Urinary bladder (tissue), 3 donors: ENCODE measurements at regions not wholly inside any gene's neighbourhood (a gene's known extent, or its start where the extent isn't known, plus 50 kb on each side); places are given as distances from the start of the nearest gene placed in this dataset.

Source experiments
- DNase-seq: peaks from one replicate; pipeline ENCODE4 v3.0.0-alpha.2; 2015; ENCODE audit errors: extremely low spot score
- H3K27ac ChIP-seq: one replicate; pipeline ENCODE4 v1.5.1; 2013; ENCODE audit warnings: low read depth, mild to moderate bottlenecking, moderate library complexity
- H3K36me3 ChIP-seq: one replicate; pipeline ENCODE4 v1.6.1; 2013; ENCODE audit warnings: mild to moderate bottlenecking, moderate library complexity; ENCODE audit not compliant: insufficient read depth
- H3K4me1 ChIP-seq: one replicate; pipeline ENCODE4 v1.6.1; 2013; ENCODE audit warnings: mild to moderate bottlenecking, moderate library complexity; ENCODE audit not compliant: insufficient read depth
- H3K4me3 ChIP-seq: one replicate; pipeline ENCODE4 v1.5.1; 2013; ENCODE audit warnings: low read depth, low read length
- WGBS: extraction: QIAGEN DNeasy Blood & Tissue Kit; methylation state at CpG from one replicate; pipeline ENCODE4 v1.1.7; 2013; 5-methylcytosine and 5-hydroxymethylcytosine counted together
- donor health status: healthy with polysubstance abuse.
- donor health status: healthy.

GRCh38 chr5:141783947-141784296 lies 94.3 kb downstream of the PCDH1 start:
- H3K36me3 ChIP-seq, result no peaks in the 10 kb centered on the region
- no peak overlapping the region for H3K4me3 ChIP-seq
- DNase-seq, result no peak
- 66% methylated on average over 4 of the region's 4 CpGs for WGBS
- no peaks in the 10 kb centered on the region for H3K4me1 ChIP-seq
- no peak overlapping the region for H3K27ac ChIP-seq

GRCh38 chr5:141783005-141783946 lies 94.9 kb downstream of the PCDH1 start:
- no peaks in the 10 kb centered on the region for H3K36me3 ChIP-seq
- no peak overlapping the region for H3K27ac ChIP-seq
- H3K4me3 ChIP-seq, result no peak overlapping the region
- WGBS, result 63% methylated on average over 17 of the region's 17 CpGs
- DNase-seq, result no peak
- no peaks in the 10 kb centered on the region for H3K4me1 ChIP-seq

GRCh38 chr5:141781910-141782309 lies 96.3 kb downstream of the PCDH1 start:
- H3K4me1 ChIP-seq, result no peaks in the 10 kb centered on the region
- H3K4me3 ChIP-seq, result no peak overlapping the region
- H3K27ac ChIP-seq, result no peak overlapping the region
- no peaks in the 10 kb centered on the region for H3K36me3 ChIP-seq
- no peak for DNase-seq
- 80% methylated on average over 2 of the region's 2 CpGs for WGBS

GRCh38 chr5:141780952-141781781 lies 97.0 kb downstream of the PCDH1 start:
- no peak for DNase-seq
- H3K36me3 ChIP-seq, result no peaks in the 10 kb centered on the region
- no peak overlapping the region for H3K4me3 ChIP-seq
- H3K4me1 ChIP-seq, result no peaks in the 10 kb centered on the region
- WGBS, result 67% methylated on average over 13 of the region's 13 CpGs
- no peak overlapping the region for H3K27ac ChIP-seq

- Histone ChIP-seq H3K27ac (no peak overlapping the region), H3K4me3 (no peak overlapping the region)
- WGBS, result 52% methylated on average over 10 of the region's 10 CpGs
Observed at GRCh38 chr5:141780240-141780951, 97.8 kb downstream of the PCDH1 start.

GRCh38 chr5:141779503-141779973 lies 97.5 kb upstream of the ARAP3 start:
- 27% methylated on average over 5 of the region's 5 CpGs for WGBS
- no peak for DNase-seq
- no peaks in the 10 kb centered on the region for H3K4me1 ChIP-seq
- no peak overlapping the region for H3K27ac ChIP-seq
- H3K4me3 ChIP-seq, result no peak overlapping the region
- H3K36me3 ChIP-seq, result no peaks in the 10 kb centered on the region

More at GRCh38 chr5:141780240-141780951, 97.8 kb downstream of the PCDH1 start:
- H3K4me1 ChIP-seq, result no peaks in the 10 kb centered on the region
- no peak for DNase-seq
- H3K36me3 ChIP-seq, result no peaks in the 10 kb centered on the region

GRCh38 chr5:141778683-141779082 lies 96.7 kb upstream of the ARAP3 start:
- H3K27ac ChIP-seq, result no peak overlapping the region
- H3K4me1 ChIP-seq, result no peaks in the 10 kb centered on the region
- 83% methylated on average over 4 of the region's 4 CpGs for WGBS
- no peak for DNase-seq
- no peak overlapping the region for H3K4me3 ChIP-seq
- no peaks in the 10 kb centered on the region for H3K36me3 ChIP-seq

GRCh38 chr5:141778206-141778605 lies 96.2 kb upstream of the ARAP3 start:
- Histone ChIP-seq H3K4me3 (no peak overlapping the region), H3K27ac (no peak overlapping the region), H3K4me1 (no peaks in the 10 kb centered on the region), H3K36me3 (no peaks in the 10 kb centered on the region)
- no peak for DNase-seq
- 37% methylated on average over 11 of the region's 11 CpGs for WGBS

- no peaks in the 10 kb centered on the region for H3K4me1 ChIP-seq
- H3K4me3 ChIP-seq, result no peak overlapping the region
- DNase-seq, result no peak
- 66% methylated on average over 2 of the region's 2 CpGs for WGBS
- no peaks in the 10 kb centered on the region for H3K36me3 ChIP-seq
- no peak overlapping the region for H3K27ac ChIP-seq
Observed at GRCh38 chr5:141777711-141778110, 95.7 kb upstream of the ARAP3 start.

GRCh38 chr5:141777130-141777529 lies 95.1 kb upstream of the ARAP3 start:
- Histone ChIP-seq H3K4me1 (no peaks in the 10 kb centered on the region), H3K36me3 (no peaks in the 10 kb centered on the region), H3K27ac (no peak overlapping the region), H3K4me3 (no peak overlapping the region)
- 75% methylated on average over 3 of the region's 3 CpGs for WGBS
- DNase-seq, result no peak

GRCh38 chr5:141773779-141774562 lies 91.9 kb upstream of the ARAP3 start:
- Histone ChIP-seq H3K27ac (no peak overlapping the region), H3K36me3 (no peaks in the 10 kb centered on the region), H3K4me1 (no peaks in the 10 kb centered on the region), H3K4me3 (no peak overlapping the region)
- 47% methylated on average over 17 of the region's 17 CpGs for WGBS
- no peak for DNase-seq

GRCh38 chr5:141772281-141772680 lies 90.3 kb upstream of the ARAP3 start:
- Histone ChIP-seq H3K4me1 (no peaks in the 10 kb centered on the region), H3K4me3 (no peak overlapping the region), H3K27ac (no peak overlapping the region), H3K36me3 (no peaks in the 10 kb centered on the region)
- DNase-seq, result no peak
- 45% methylated on average over 9 of the region's 9 CpGs for WGBS

- no peaks in the 10 kb centered on the region for H3K36me3 ChIP-seq
- H3K4me3 ChIP-seq, result no peak overlapping the region
- H3K27ac ChIP-seq, result no peak overlapping the region
- whole genome bisulfite sequencing, result 66% methylated on average over 3 of the region's 3 CpGs
- no peak for DNase-seq
- H3K4me1 ChIP-seq, result no peaks in the 10 kb centered on the region
Observed at GRCh38 chr5:141771562-141771961, 89.5 kb upstream of the ARAP3 start.
